Effector memory CD4-positive, alpha-beta T cell (primary cell): ENCODE measurements at regions not wholly inside any gene's neighbourhood (a gene's known extent, or its start where the extent isn't known, plus 50 kb on each side); places are given as distances from the start of the nearest gene placed in this dataset.
"Not testable (repeated sequence)": the region's sequence is repeated elsewhere in the genome, so short reads cannot be mapped to it uniquely, and the experiment has no call there.

Experiments used
- DNase-seq, 3 donors: peaks; one replicate each; pipeline ENCODE4 v3.0.0-alpha.2; 2020
- H3K27ac ChIP-seq: 2 replicates; pipeline ENCODE4 v1.7.0; 2013; ENCODE audit warnings: mild to moderate bottlenecking, low read length, moderate library complexity; ENCODE audit not compliant: insufficient read depth, poor library complexity, severe bottlenecking
- H3K27me3 ChIP-seq: replicated peaks from 2 replicates; pipeline ENCODE4 v1.7.0; 2013; ENCODE audit warnings: mild to moderate bottlenecking, low read length; ENCODE audit not compliant: insufficient read depth, control insufficient read depth, poor library complexity, severe bottlenecking
- H3K36me3 ChIP-seq: 2 replicates; pipeline ENCODE4 v1.7.0; 2013; ENCODE audit warnings: mild to moderate bottlenecking, low read length, moderate library complexity; ENCODE audit not compliant: control insufficient read depth, insufficient read depth
- H3K4me1 ChIP-seq: 2 replicates; pipeline ENCODE4 v1.7.0; 2013; ENCODE audit warnings: low read length, mild to moderate bottlenecking; ENCODE audit not compliant: control insufficient read depth, insufficient read depth, poor library complexity, severe bottlenecking
- H3K4me3 ChIP-seq: 2 replicates; pipeline ENCODE4 v1.7.0; 2013; ENCODE audit warnings: low read length, low read depth, mild to moderate bottlenecking; ENCODE audit not compliant: insufficient read depth, poor library complexity, severe bottlenecking
- H3K9me3 ChIP-seq: 2 replicates; pipeline ENCODE4 v1.7.0; 2013; ENCODE audit warnings: mild to moderate bottlenecking, low read length, moderate library complexity; ENCODE audit not compliant: control insufficient read depth

GRCh38 chr2:87667027-87667426 is 80.9 kb upstream of the PLGLB2 start:
- not testable (repeated sequence) for H3K27ac ChIP-seq, H3K36me3 ChIP-seq

GRCh38 chr2:87668361-87668760 is 79.5 kb upstream of the PLGLB2 start:
- not testable (repeated sequence) for DNase-seq

More at GRCh38 chr2:87667027-87667426, 80.9 kb upstream of the PLGLB2 start:
- not testable (repeated sequence) for H3K4me3 ChIP-seq, H3K9me3 ChIP-seq, H3K4me1 ChIP-seq, H3K27me3 ChIP-seq, DNase-seq

DNA sequence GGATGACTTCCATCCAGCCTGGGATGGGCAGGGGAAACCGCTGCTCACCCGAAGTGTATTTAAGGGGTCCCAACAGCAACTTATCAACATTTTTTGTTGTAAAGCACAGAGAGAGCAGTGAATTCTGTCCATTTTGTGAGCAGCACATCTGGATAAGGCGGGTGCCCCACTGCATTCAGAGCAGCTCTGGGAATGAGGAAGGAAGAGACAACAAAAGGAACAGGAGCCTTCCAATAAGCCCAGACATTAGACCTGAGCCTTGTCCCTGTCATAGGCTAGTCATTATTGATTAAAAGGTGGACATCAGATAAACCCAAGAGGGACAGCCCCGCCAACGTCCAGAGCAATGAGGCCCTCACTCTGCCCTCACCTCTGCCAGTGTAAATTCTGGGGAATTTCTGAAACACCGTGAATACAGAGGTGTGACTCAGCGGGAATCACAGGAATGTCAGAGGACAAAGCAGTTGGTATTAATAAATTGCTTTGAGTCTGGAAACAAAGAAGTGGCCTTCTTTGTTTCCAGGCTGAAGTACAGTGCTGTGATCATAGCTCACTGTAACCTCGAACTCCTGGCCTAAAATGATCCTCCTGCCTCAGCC is 78.2 kb upstream of the PLGLB2 start:
- DNase-seq, H3K36me3 ChIP-seq, H3K27me3 ChIP-seq, H3K4me1 ChIP-seq, H3K9me3 ChIP-seq, H3K27ac ChIP-seq, H3K4me3 ChIP-seq: not testable (repeated sequence)

More at GRCh38 chr2:87668361-87668760, 79.5 kb upstream of the PLGLB2 start:
- H3K9me3 ChIP-seq, H3K36me3 ChIP-seq, H3K4me3 ChIP-seq, H3K27me3 ChIP-seq, H3K27ac ChIP-seq, H3K4me1 ChIP-seq: not testable (repeated sequence)

GRCh38 chr2:87672404-87672803 is 75.5 kb upstream of the PLGLB2 start:
- H3K9me3 ChIP-seq, H3K27ac ChIP-seq, DNase-seq, H3K27me3 ChIP-seq, H3K36me3 ChIP-seq, H3K4me3 ChIP-seq, H3K4me1 ChIP-seq: not testable (repeated sequence)

GRCh38 chr2:87674729-87675128 is 73.2 kb upstream of the PLGLB2 start:
- not testable (repeated sequence) for H3K36me3 ChIP-seq, DNase-seq, H3K4me1 ChIP-seq, H3K4me3 ChIP-seq, H3K9me3 ChIP-seq, H3K27me3 ChIP-seq, H3K27ac ChIP-seq

- not testable (repeated sequence) for H3K9me3 ChIP-seq, H3K36me3 ChIP-seq, H3K27me3 ChIP-seq, H3K4me3 ChIP-seq, DNase-seq, H3K4me1 ChIP-seq, H3K27ac ChIP-seq
These were observed 72.4 kb upstream of the PLGLB2 start for GRCh38 chr2:87675487-87675886.

- H3K27ac ChIP-seq, H3K4me1 ChIP-seq, DNase-seq, H3K36me3 ChIP-seq, H3K27me3 ChIP-seq, H3K4me3 ChIP-seq, H3K9me3 ChIP-seq: not testable (repeated sequence)
These were observed 70.4 kb upstream of the PLGLB2 start for GRCh38 chr2:87677421-87677923.

- not testable (repeated sequence) for H3K36me3 ChIP-seq, H3K4me1 ChIP-seq, DNase-seq, H3K27ac ChIP-seq, H3K4me3 ChIP-seq, H3K9me3 ChIP-seq, H3K27me3 ChIP-seq
These were observed 69.1 kb upstream of the PLGLB2 start for GRCh38 chr2:87678742-87679173.

- H3K36me3 ChIP-seq, H3K4me1 ChIP-seq, H3K27me3 ChIP-seq, DNase-seq, H3K9me3 ChIP-seq, H3K27ac ChIP-seq, H3K4me3 ChIP-seq: not testable (repeated sequence)
These were observed 67.9 kb upstream of the PLGLB2 start for GRCh38 chr2:87679950-87680349.

- not testable (repeated sequence) for H3K27ac ChIP-seq, DNase-seq, H3K4me3 ChIP-seq, H3K4me1 ChIP-seq, H3K9me3 ChIP-seq, H3K27me3 ChIP-seq, H3K36me3 ChIP-seq
These were observed 67.2 kb upstream of the PLGLB2 start for GRCh38 chr2:87680691-87681090.
